ENCODE measurements at regions not wholly inside any gene's neighbourhood (a gene's known extent, or its start where the extent isn't known, plus 50 kb on each side); places are given as distances from the start of the nearest gene placed in this dataset.

DNA sequence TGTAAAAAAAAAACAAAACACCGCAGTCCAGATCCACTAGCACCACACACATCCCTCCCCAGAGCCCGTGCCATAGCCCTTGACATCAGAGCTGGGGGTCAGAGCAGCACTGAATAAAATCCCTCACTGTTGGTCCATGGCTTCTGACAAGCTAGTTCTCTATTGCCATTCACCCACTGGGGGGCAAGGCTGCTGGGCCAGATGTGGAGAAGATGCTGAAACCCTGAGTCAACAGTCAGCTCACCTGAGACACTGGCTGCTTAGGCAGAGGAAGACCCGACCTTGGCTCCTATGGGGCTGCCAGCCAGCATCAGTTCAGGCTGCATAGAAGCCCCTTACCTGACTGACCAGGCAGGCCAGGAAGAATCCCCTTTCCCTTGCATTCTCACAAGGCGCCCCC is 228.2 kb downstream of the SOX9 start:
- no peak overlapping the region for H3K27ac ChIP-seq (ENCODE audit: low read length)
- H3K27me3 ChIP-seq (ENCODE audit: control insufficient read depth, insufficient read depth, low read length), result no peaks in the 10 kb centered on the region
- WGBS (ENCODE audit: insufficient coverage, insufficient read length), result no CpG with 5 or more reads among the region's 4 CpGs
- DNase-seq (ENCODE audit: low read depth, low spot score), result no peak
- no peak overlapping the region for H3K4me3 ChIP-seq (ENCODE audit: low read length)
- H3K9me3 ChIP-seq (ENCODE audit: control insufficient read depth, insufficient read depth, low read length), result no peaks in the 10 kb centered on the region
- no peaks in the 10 kb centered on the region for H3K4me1 ChIP-seq (ENCODE audit: control insufficient read depth, insufficient read depth, low read length)
- no peaks in the 10 kb centered on the region for H3K36me3 ChIP-seq (ENCODE audit: control insufficient read depth, insufficient read depth, low read length)

DNA sequence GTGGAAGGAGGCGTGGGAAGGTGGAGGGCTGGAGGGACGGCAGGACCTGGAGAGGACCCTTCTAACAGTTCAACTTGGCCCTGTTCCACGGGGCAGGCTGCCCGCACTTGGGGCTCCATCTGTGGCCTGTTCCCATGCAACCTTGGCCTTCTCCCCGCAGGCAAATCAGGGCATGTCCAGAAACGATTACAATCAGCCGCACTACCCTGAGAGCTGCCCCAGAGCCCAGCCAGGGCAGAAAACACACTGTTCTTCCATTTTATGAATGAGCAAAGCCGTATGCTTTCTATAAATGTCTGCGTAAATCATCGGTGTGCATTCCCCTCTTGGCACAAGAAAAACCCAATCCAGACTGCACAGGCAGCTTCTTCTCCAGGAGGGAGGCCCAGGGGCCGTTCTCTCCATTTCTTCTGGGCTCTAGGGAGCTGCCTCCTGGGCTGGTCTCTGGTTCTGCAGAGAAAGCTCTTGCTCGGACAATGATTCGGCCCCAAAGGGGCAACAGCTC is 228.7 kb downstream of the SOX9 start:
- Histone ChIP-seq H3K27ac (ENCODE audit: low read length) (no peak overlapping the region), H3K27me3 (ENCODE audit: control insufficient read depth, insufficient read depth, low read length) (no peaks in the 10 kb centered on the region), H3K9me3 (ENCODE audit: control insufficient read depth, insufficient read depth, low read length) (no peaks in the 10 kb centered on the region), H3K4me3 (ENCODE audit: low read length) (no peak overlapping the region), H3K4me1 (ENCODE audit: control insufficient read depth, insufficient read depth, low read length) (0 out of 2 replicates have a peak, but pooled peaks cover 1% of the 10 kb centered on the region), H3K36me3 (ENCODE audit: control insufficient read depth, insufficient read depth, low read length) (no peaks in the 10 kb centered on the region)
- no peak for DNase-seq (ENCODE audit: low read depth, low spot score)
- no CpG with 5 or more reads among the region's 13 CpGs for WGBS (ENCODE audit: insufficient coverage, insufficient read length)

DNA sequence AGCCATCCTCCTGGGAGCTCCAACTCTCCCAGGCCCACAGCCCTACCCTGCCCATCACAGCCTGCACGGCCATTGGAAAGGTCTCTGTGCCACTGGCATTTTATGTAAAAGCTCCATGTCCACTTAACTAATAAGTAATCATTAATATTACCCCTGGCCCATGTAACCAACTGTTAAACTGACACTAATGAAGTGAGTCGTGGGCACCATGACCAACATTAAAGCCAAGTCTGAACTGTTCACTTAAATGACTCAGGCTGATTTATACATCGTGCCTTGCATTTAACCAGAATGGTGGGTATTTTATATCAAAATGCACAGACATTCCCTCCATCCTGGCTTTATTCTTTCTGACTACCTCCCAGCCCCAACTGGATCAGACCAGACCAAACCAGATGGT is 229.3 kb downstream of the SOX9 start:
- no CpG with 5 or more reads among the region's 3 CpGs for WGBS (ENCODE audit: insufficient coverage, insufficient read length)
- Histone ChIP-seq H3K27ac (ENCODE audit: low read length) (no peak overlapping the region), H3K4me3 (ENCODE audit: low read length) (no peak overlapping the region), H3K36me3 (ENCODE audit: control insufficient read depth, insufficient read depth, low read length) (no peaks in the 10 kb centered on the region), H3K4me1 (ENCODE audit: control insufficient read depth, insufficient read depth, low read length) (0 out of 2 replicates have a peak, but pooled peaks cover 1% of the 10 kb centered on the region), H3K27me3 (ENCODE audit: control insufficient read depth, insufficient read depth, low read length) (no peaks in the 10 kb centered on the region), H3K9me3 (ENCODE audit: control insufficient read depth, insufficient read depth, low read length) (no peaks in the 10 kb centered on the region)
- no peak for DNase-seq (ENCODE audit: low read depth, low spot score)

GRCh38 chr17:72351365-72351764 is 230.5 kb downstream of the SOX9 start:
- no peaks in the 10 kb centered on the region for H3K36me3 ChIP-seq (ENCODE audit: control insufficient read depth, insufficient read depth, low read length)
- H3K27me3 ChIP-seq (ENCODE audit: control insufficient read depth, insufficient read depth, low read length), result no peaks in the 10 kb centered on the region
- H3K4me1 ChIP-seq (ENCODE audit: control insufficient read depth, insufficient read depth, low read length), result 0 out of 2 replicates have a peak, but pooled peaks cover 1% of the 10 kb centered on the region
- no peak for DNase-seq (ENCODE audit: low read depth, low spot score)
- H3K27ac ChIP-seq (ENCODE audit: low read length), result no peak overlapping the region
- no peak overlapping the region for H3K4me3 ChIP-seq (ENCODE audit: low read length)
- no peaks in the 10 kb centered on the region for H3K9me3 ChIP-seq (ENCODE audit: control insufficient read depth, insufficient read depth, low read length)
- no CpG with 5 or more reads among the region's 6 CpGs for WGBS (ENCODE audit: insufficient coverage, insufficient read length)

GRCh38 chr17:72351884-72352346 is 231.1 kb downstream of the SOX9 start:
- no peak for DNase-seq (ENCODE audit: low read depth, low spot score)
- H3K9me3 ChIP-seq (ENCODE audit: control insufficient read depth, insufficient read depth, low read length), result no peaks in the 10 kb centered on the region
- WGBS (ENCODE audit: insufficient coverage, insufficient read length), result no CpG with 5 or more reads among the region's 21 CpGs
- no peaks in the 10 kb centered on the region for H3K27me3 ChIP-seq (ENCODE audit: control insufficient read depth, insufficient read depth, low read length)
- no peak overlapping the region for H3K4me3 ChIP-seq (ENCODE audit: low read length)
- no peaks in the 10 kb centered on the region for H3K36me3 ChIP-seq (ENCODE audit: control insufficient read depth, insufficient read depth, low read length)
- 0 out of 2 replicates have a peak, but pooled peaks cover 1% of the 10 kb centered on the region for H3K4me1 ChIP-seq (ENCODE audit: control insufficient read depth, insufficient read depth, low read length)
- no peak overlapping the region for H3K27ac ChIP-seq (ENCODE audit: low read length)

DNA sequence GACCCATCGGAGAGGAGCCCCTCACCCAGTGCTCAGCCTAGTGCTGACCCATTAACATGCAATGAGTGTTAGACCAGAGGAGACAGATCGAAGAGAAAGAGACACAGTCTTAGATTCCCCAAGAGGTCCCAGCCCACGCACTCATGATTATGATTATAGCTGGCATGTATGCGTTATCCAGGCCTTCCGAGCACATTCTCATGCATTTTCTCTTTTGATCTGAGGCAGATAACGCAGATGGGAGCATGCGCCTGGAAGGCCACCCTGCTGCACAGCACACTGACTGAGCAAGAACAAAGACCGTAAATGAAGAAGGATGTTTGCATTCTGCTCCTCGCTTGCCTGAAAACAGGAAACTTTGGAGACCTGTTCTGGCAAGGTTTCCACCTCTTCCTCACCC is 232.7 kb downstream of the SOX9 start:
- 0 out of 2 replicates have a peak, but pooled peaks cover 1% of the 10 kb centered on the region for H3K4me1 ChIP-seq (ENCODE audit: control insufficient read depth, insufficient read depth, low read length)
- DNase-seq (ENCODE audit: low read depth, low spot score), result no peak
- H3K27ac ChIP-seq (ENCODE audit: low read length), result no peak overlapping the region
- H3K9me3 ChIP-seq (ENCODE audit: control insufficient read depth, insufficient read depth, low read length), result no peaks in the 10 kb centered on the region
- no peaks in the 10 kb centered on the region for H3K36me3 ChIP-seq (ENCODE audit: control insufficient read depth, insufficient read depth, low read length)
- WGBS (ENCODE audit: insufficient coverage, insufficient read length), result no CpG with 5 or more reads among the region's 9 CpGs
- no peaks in the 10 kb centered on the region for H3K27me3 ChIP-seq (ENCODE audit: control insufficient read depth, insufficient read depth, low read length)
- H3K4me3 ChIP-seq (ENCODE audit: low read length), result no peak overlapping the region

- no peak for DNase-seq (ENCODE audit: low read depth, low spot score)
- no peak overlapping the region for H3K4me3 ChIP-seq (ENCODE audit: low read length)
- peaks cover 1% of the 10 kb centered on the region; the same call in 1 of the 2 replicates for H3K4me1 ChIP-seq (ENCODE audit: control insufficient read depth, insufficient read depth, low read length)
- no CpG with 5 or more reads among the region's 8 CpGs for WGBS (ENCODE audit: insufficient coverage, insufficient read length)
- H3K36me3 ChIP-seq (ENCODE audit: control insufficient read depth, insufficient read depth, low read length), result no peaks in the 10 kb centered on the region
- no peaks in the 10 kb centered on the region for H3K27me3 ChIP-seq (ENCODE audit: control insufficient read depth, insufficient read depth, low read length)
- H3K9me3 ChIP-seq (ENCODE audit: control insufficient read depth, insufficient read depth, low read length), result no peaks in the 10 kb centered on the region
- no peak overlapping the region for H3K27ac ChIP-seq (ENCODE audit: low read length)
Observed at GRCh38 chr17:72354071-72354470, 233.3 kb downstream of the SOX9 start.

GRCh38 chr17:72357764-72358365 is 237.0 kb downstream of the SOX9 start:
- H3K36me3 ChIP-seq (ENCODE audit: control insufficient read depth, insufficient read depth, low read length), result no peaks in the 10 kb centered on the region
- no CpG with 5 or more reads among the region's 3 CpGs for WGBS (ENCODE audit: insufficient coverage, insufficient read length)
- H3K4me1 ChIP-seq (ENCODE audit: control insufficient read depth, insufficient read depth, low read length), result peaks cover 1% of the 10 kb centered on the region; the same call in 1 of the 2 replicates
- no peaks in the 10 kb centered on the region for H3K9me3 ChIP-seq (ENCODE audit: control insufficient read depth, insufficient read depth, low read length)
- no peak overlapping the region for H3K27ac ChIP-seq (ENCODE audit: low read length)
- no peak for DNase-seq (ENCODE audit: low read depth, low spot score)
- no peak overlapping the region for H3K4me3 ChIP-seq (ENCODE audit: low read length)
- H3K27me3 ChIP-seq (ENCODE audit: control insufficient read depth, insufficient read depth, low read length), result no peaks in the 10 kb centered on the region

GRCh38 chr17:72358465-72358864 is 237.6 kb downstream of the SOX9 start:
- DNase-seq (ENCODE audit: low read depth, low spot score), result no peak
- Histone ChIP-seq H3K36me3 (ENCODE audit: control insufficient read depth, insufficient read depth, low read length) (no peaks in the 10 kb centered on the region), H3K9me3 (ENCODE audit: control insufficient read depth, insufficient read depth, low read length) (no peaks in the 10 kb centered on the region), H3K4me3 (ENCODE audit: low read length) (no peak overlapping the region), H3K4me1 (ENCODE audit: control insufficient read depth, insufficient read depth, low read length) (peaks cover 1% of the 10 kb centered on the region; the same call in 1 of the 2 replicates), H3K27ac (ENCODE audit: low read length) (no peak overlapping the region), H3K27me3 (ENCODE audit: control insufficient read depth, insufficient read depth, low read length) (no peaks in the 10 kb centered on the region)

GRCh38 chr17:72359274-72359673 is 238.5 kb downstream of the SOX9 start:
- no peaks in the 10 kb centered on the region for H3K27me3 ChIP-seq (ENCODE audit: control insufficient read depth, insufficient read depth, low read length)
- no peaks in the 10 kb centered on the region for H3K9me3 ChIP-seq (ENCODE audit: control insufficient read depth, insufficient read depth, low read length)
- H3K4me3 ChIP-seq (ENCODE audit: low read length), result no peak overlapping the region
- WGBS (ENCODE audit: insufficient coverage, insufficient read length), result no CpG with 5 or more reads among the region's 2 CpGs
- H3K4me1 ChIP-seq (ENCODE audit: control insufficient read depth, insufficient read depth, low read length), result no peaks in the 10 kb centered on the region; the same call in 1 of the 2 replicates
- no peaks in the 10 kb centered on the region for H3K36me3 ChIP-seq (ENCODE audit: control insufficient read depth, insufficient read depth, low read length)
- H3K27ac ChIP-seq (ENCODE audit: low read length), result no peak overlapping the region
- no peak for DNase-seq (ENCODE audit: low read depth, low spot score)

DNA sequence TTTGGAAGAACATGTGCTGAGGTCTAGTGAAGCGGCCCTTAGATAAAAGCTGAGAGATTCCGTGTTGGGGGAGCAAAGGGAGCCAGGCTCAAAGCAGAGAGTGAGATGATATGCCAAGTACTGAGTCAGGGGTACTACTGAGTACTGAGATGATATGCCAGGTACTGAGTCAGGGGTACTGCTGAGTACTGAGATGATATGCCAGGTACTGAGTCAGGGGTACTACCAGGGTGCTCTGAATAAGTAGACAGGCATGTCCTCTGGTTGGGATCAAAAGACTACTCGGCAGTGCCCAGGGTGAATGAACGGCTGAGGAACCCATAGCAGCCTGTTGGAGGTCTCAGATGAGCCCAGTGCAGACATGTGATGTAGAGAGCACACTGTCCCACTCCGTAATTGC is 239.0 kb downstream of the SOX9 start:
- Histone ChIP-seq H3K9me3 (ENCODE audit: control insufficient read depth, insufficient read depth, low read length) (no peaks in the 10 kb centered on the region), H3K4me1 (ENCODE audit: control insufficient read depth, insufficient read depth, low read length) (no peaks in the 10 kb centered on the region; the same call in 1 of the 2 replicates), H3K36me3 (ENCODE audit: control insufficient read depth, insufficient read depth, low read length) (no peaks in the 10 kb centered on the region), H3K27ac (ENCODE audit: low read length) (no peak overlapping the region), H3K4me3 (ENCODE audit: low read length) (no peak overlapping the region), H3K27me3 (ENCODE audit: control insufficient read depth, insufficient read depth, low read length) (no peaks in the 10 kb centered on the region)
- no CpG with 5 or more reads among the region's 5 CpGs for WGBS (ENCODE audit: insufficient coverage, insufficient read length)
- no peak for DNase-seq (ENCODE audit: low read depth, low spot score)

Data from iPS DF 6.9 (cell line).